Glutamatergic neuron (in vitro differentiated cells): ENCODE measurements at regions not wholly inside any gene's neighbourhood (a gene's known extent, or its start where the extent isn't known, plus 50 kb on each side); places are given as distances from the start of the nearest gene placed in this dataset.

Experiments used
- DNase-seq: peaks from one replicate; pipeline ENCODE4 v3.0.0; 2022
- H3K27ac Mint-ChIP-seq: one replicate; pipeline ENCODE4 v1.8.0; 2020; ENCODE audit warnings: mild to moderate bottlenecking, mixed read lengths, inconsistent platforms; ENCODE audit not compliant: unreplicated experiment
- H3K27me3 Mint-ChIP-seq: one replicate; pipeline ENCODE4 v1.8.0; 2020; ENCODE audit warnings: mild to moderate bottlenecking, moderate library complexity, mixed read lengths, inconsistent platforms; ENCODE audit not compliant: unreplicated experiment
- H3K36me3 Mint-ChIP-seq: one replicate; pipeline ENCODE4 v1.8.0; 2020; ENCODE audit warnings: mild to moderate bottlenecking, mixed read lengths, inconsistent platforms; ENCODE audit not compliant: unreplicated experiment
- H3K4me1 Mint-ChIP-seq: one replicate; pipeline ENCODE4 v1.8.0; 2020; ENCODE audit warnings: mild to moderate bottlenecking, low read depth, mixed read lengths, inconsistent platforms; ENCODE audit not compliant: unreplicated experiment
- H3K4me3 Mint-ChIP-seq: one replicate; pipeline ENCODE4 v1.8.0; 2020; ENCODE audit warnings: mild to moderate bottlenecking, mixed read lengths, inconsistent platforms; ENCODE audit not compliant: unreplicated experiment
- H3K9me3 Mint-ChIP-seq: one replicate; pipeline ENCODE4 v1.8.0; 2020; ENCODE audit warnings: mild to moderate bottlenecking, moderate library complexity, mixed read lengths, inconsistent platforms; ENCODE audit not compliant: unreplicated experiment
- TF ChIP-seq, protein P1 (sequence below): fragments of 200-600 bp; sonication (generic); IDR thresholded peaks from one replicate; pipeline ENCODE4 v1.5.0; 2021; ENCODE audit not compliant: partially characterized antibody, unreplicated experiment

DNA sequence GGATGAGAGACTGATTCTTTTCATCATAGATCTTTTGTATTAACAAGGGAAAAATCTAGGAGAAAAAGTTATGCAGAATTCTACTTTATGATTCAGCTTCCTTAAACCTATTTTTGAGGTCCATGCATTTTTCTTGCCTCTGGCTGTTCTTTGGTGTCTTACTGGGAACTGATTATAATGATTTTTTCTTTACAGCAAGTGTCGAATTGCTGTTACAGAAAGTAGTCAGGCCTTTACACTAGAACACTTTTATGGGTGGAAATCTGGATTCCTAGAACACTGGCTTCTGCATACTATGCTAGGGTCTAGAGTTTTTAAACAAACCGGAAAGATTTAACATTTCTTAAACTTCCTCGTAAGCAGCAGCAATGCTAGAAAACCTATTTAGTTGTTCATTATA is 302.6 kb downstream of the NUP35 start:
- Mint-ChIP-seq H3K27ac (no peak overlapping the region), H3K4me3 (no peak overlapping the region), H3K36me3 (no peaks in the 10 kb centered on the region), H3K9me3 (peaks cover 1% of the 10 kb centered on the region), H3K4me1 (no peaks in the 10 kb centered on the region), H3K27me3 (no peaks in the 10 kb centered on the region)
- TF ChIP-seq, protein P1, sequence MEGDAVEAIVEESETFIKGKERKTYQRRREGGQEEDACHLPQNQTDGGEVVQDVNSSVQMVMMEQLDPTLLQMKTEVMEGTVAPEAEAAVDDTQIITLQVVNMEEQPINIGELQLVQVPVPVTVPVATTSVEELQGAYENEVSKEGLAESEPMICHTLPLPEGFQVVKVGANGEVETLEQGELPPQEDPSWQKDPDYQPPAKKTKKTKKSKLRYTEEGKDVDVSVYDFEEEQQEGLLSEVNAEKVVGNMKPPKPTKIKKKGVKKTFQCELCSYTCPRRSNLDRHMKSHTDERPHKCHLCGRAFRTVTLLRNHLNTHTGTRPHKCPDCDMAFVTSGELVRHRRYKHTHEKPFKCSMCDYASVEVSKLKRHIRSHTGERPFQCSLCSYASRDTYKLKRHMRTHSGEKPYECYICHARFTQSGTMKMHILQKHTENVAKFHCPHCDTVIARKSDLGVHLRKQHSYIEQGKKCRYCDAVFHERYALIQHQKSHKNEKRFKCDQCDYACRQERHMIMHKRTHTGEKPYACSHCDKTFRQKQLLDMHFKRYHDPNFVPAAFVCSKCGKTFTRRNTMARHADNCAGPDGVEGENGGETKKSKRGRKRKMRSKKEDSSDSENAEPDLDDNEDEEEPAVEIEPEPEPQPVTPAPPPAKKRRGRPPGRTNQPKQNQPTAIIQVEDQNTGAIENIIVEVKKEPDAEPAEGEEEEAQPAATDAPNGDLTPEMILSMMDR, result no peak
- no peak for DNase-seq

DNA sequence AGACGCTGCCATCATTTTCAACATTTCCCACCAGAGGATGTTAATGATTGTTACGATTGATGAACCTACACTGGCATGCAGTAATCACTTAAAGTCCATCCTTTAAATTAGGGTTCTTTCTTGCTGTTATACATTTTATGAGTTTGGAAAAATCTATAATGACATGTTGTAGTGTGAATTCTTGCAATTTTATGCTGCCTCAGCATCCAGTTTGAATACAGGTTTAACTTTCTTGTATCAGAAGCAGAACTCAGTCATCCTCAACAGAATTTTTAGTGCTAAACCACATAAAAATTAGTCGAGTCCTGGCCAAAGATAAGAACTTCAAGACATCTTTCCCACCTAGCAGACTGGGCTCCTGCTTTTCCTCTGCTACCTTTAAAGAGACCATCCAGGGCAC is 303.3 kb downstream of the NUP35 start:
- H3K27ac Mint-ChIP-seq, result no peak overlapping the region
- H3K9me3 Mint-ChIP-seq, result peaks cover 1% of the 10 kb centered on the region
- no peaks in the 10 kb centered on the region for H3K4me1 Mint-ChIP-seq
- no peaks in the 10 kb centered on the region for H3K27me3 Mint-ChIP-seq
- H3K4me3 Mint-ChIP-seq, result no peak overlapping the region
- DNase-seq, result no peak
- no peaks in the 10 kb centered on the region for H3K36me3 Mint-ChIP-seq
- TF ChIP-seq, protein P1, result no peak

DNA sequence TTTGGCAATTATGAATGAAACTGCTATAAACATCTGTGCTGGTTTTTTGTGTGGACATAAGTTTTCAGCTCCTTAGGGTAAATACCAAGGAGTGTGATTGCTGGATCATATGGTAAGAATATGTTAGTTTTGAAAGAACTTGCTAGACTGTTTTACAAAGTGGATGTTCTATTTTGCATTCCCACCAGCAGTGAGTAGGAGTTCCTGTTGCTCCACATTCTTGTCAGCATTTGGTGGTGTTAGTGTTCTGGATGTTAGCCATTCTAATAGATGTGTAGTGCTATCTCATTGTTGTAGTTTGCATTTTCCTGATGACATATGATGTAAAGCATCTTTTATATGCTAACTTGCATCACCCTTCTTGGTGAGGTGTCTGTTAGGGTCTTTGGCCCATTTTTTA is 304.6 kb downstream of the NUP35 start:
- no peak overlapping the region for H3K4me3 Mint-ChIP-seq
- H3K27ac Mint-ChIP-seq, result no peak overlapping the region
- no peak for DNase-seq
- peaks cover 1% of the 10 kb centered on the region for H3K9me3 Mint-ChIP-seq
- no peaks in the 10 kb centered on the region for H3K27me3 Mint-ChIP-seq
- TF ChIP-seq, protein P1, result no peak
- no peaks in the 10 kb centered on the region for H3K4me1 Mint-ChIP-seq
- no peaks in the 10 kb centered on the region for H3K36me3 Mint-ChIP-seq

DNA sequence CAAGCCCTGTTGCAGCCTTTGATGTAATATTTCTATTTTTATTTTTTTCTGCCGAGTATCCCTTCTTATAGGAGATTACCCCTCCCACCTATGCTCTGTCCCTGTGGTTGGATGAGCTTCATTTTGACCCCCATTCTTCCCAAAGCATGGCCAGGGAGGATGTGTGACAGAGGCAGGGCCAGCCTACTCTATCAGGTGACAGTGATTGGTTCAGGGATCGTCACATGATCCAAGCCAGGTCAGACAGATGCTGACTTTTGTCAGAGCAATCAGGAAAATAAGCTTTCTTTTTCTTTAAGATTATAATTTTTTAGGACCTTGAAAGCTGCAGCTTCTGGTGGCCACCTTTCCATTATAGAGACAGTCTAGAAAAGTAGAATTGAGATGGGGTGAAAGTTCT is 314.3 kb downstream of the NUP35 start:
- no peaks in the 10 kb centered on the region for H3K4me1 Mint-ChIP-seq
- DNase-seq, result no peak
- no peaks in the 10 kb centered on the region for H3K27me3 Mint-ChIP-seq
- TF ChIP-seq, protein P1, result no peak
- H3K4me3 Mint-ChIP-seq, result no peak overlapping the region
- no peak overlapping the region for H3K27ac Mint-ChIP-seq
- H3K36me3 Mint-ChIP-seq, result no peaks in the 10 kb centered on the region
- H3K9me3 Mint-ChIP-seq, result no peaks in the 10 kb centered on the region

DNA sequence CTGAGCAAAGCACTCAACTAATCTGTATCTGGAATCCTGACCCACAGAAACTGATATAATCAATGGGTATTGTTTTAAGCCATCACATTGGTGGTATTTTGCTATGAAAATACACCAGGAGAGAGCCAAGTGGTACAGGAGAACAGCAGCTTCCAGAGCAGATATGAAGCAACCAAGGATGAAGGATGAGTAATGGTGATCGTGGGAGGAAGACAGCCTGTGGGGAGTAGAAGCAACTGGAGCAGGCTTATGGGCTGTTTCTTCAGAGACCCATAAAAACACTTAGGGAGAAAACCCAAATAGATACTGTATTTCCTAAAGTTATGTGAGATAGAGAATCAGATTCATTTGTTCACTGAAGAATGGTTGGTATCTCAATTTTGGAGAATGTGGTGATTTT is 330.8 kb downstream of the NUP35 start:
- H3K9me3 Mint-ChIP-seq, result peaks cover 2% of the 10 kb centered on the region
- peaks cover 3% of the 10 kb centered on the region for H3K4me1 Mint-ChIP-seq
- TF ChIP-seq, protein P1, result no peak
- no peak overlapping the region for H3K27ac Mint-ChIP-seq
- no peak for DNase-seq
- H3K27me3 Mint-ChIP-seq, result peaks cover 3% of the 10 kb centered on the region
- no peak overlapping the region for H3K4me3 Mint-ChIP-seq
- no peaks in the 10 kb centered on the region for H3K36me3 Mint-ChIP-seq
